ENCODE measurements at regions not wholly inside any gene's neighbourhood (a gene's known extent, or its start where the extent isn't known, plus 50 kb on each side); places are given as distances from the start of the nearest gene placed in this dataset.

DNA sequence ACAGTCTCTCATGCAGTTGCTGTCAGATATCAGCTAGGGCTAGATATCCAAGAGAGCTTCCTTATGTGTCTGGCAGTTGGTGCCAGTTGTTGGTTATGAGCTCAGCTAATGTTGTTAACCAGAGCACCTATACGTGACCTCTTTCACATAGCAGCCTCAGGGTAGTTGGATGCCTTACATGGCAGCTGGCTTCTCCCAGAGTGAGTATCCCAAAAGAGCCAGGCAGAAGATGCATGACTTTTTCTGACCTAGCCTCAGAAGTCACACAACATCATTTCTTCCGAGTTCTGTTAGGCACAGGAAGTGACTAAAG, 175.7 kb downstream of the VEGFA start:
- TF ChIP-seq NFRKB (IDR thresholded peaks at IDR 0.05), result no peak
- no peak for TF ChIP-seq BHLHE40 (IDR thresholded peaks at IDR 0.05; ENCODE audit: borderline replicate concordance)
- no peak for TF ChIP-seq ELF4 (IDR thresholded peaks at IDR 0.05)
- TF ChIP-seq ARNT (IDR thresholded peaks at IDR 0.05), result no peak
- TF ChIP-seq FOXA1 (IDR thresholded peaks at IDR 0.05), result no peak
- no peak for TF ChIP-seq TARDBP (IDR thresholded peaks at IDR 0.05)
- TF ChIP-seq, protein P1, sequence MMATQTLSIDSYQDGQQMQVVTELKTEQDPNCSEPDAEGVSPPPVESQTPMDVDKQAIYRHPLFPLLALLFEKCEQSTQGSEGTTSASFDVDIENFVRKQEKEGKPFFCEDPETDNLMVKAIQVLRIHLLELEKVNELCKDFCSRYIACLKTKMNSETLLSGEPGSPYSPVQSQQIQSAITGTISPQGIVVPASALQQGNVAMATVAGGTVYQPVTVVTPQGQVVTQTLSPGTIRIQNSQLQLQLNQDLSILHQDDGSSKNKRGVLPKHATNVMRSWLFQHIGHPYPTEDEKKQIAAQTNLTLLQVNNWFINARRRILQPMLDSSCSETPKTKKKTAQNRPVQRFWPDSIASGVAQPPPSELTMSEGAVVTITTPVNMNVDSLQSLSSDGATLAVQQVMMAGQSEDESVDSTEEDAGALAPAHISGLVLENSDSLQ (IDR thresholded peaks at IDR 0.05), result no peak
- TF ChIP-seq ZNF384 (IDR thresholded peaks at IDR 0.05), result no peak
- TF ChIP-seq L3MBTL2 (conservative IDR thresholded peaks at IDR 0.05), result no peak
- TF ChIP-seq FOXM1 (IDR thresholded peaks at IDR 0.05; ENCODE audit: borderline replicate concordance), result no peak
